NT2/D1 (cell line): ENCODE measurements at regions not wholly inside any gene's neighbourhood (a gene's known extent, or its start where the extent isn't known, plus 50 kb on each side); places are given as distances from the start of the nearest gene placed in this dataset.

Experiments
- SUZ12 ChIP-seq: IDR thresholded peaks from 2 replicates; pipeline ENCODE4 v1.6.1; 2011; ENCODE audit not compliant: insufficient read length, insufficient read depth; ENCODE audit errors: extremely low read depth
- YY1 ChIP-seq: IDR thresholded peaks from 2 replicates; pipeline ENCODE4 v1.6.1; 2011; ENCODE audit not compliant: insufficient read length, insufficient read depth
- ZNF274 ChIP-seq: IDR thresholded peaks from 2 replicates; pipeline ENCODE4 v1.6.1; 2011; ENCODE audit warnings: mild to moderate bottlenecking, low read depth, low read length

DNA sequence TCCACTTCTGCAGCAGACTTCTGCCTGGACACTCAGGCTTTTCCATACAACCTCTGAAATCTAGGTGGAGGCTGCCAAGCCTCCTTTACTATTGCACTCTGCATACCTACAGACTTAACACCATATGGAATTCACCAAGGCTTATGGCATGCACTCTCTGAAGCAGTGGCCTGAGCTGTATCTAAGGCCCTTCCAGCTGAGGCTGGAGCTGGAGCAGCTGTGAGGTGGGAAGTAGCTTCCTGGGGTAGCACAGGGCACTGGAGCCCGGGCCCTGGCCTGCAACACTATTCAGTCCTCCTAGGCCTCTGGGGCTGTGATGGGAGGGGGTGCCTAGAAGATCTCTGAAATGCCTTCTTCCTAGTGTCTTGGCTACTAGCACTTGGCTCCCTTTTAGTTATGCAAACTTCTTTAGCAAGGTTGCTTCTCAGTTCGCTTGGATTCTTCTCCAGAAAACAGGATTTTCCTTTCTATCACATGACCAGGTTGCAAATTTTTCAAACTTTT is 186.6 kb upstream of the RORA start:
- TF ChIP-seq YY1 (no peak), ZNF274 (no peak), SUZ12 (no peak)
